Heart left ventricle (tissue), 13 donors: ENCODE measurements at regions not wholly inside any gene's neighbourhood (a gene's known extent, or its start where the extent isn't known, plus 50 kb on each side); places are given as distances from the start of the nearest gene placed in this dataset.

Experiments used
- POLR2A ChIP-seq, 2 donors: fragments of 450-650 bp; IDR thresholded peaks; one replicate each; pipeline ENCODE4 v1.6.1; 2017; ENCODE audit warnings: antibody characterized with exemption in 2 of 2, mild to moderate bottlenecking in 2 of 2, moderate library complexity in 2 of 2
- TF ChIP-seq, protein P1 (sequence below), 12 donors: fragments of 200-600 bp; sonication (generic) in 4 of 12; IDR thresholded peaks; one replicate each; pipeline versions ENCODE4 v1.5.0 to v1.8.0; 2018 to 2022; ENCODE audit warnings: antibody characterized with exemption in 12 of 12, mild to moderate bottlenecking in 5 of 12
- donor health status: ischemic (EF 13 %, LVEDD 7.1; RV severe dilation, severe dysfunction).
- donor health status: DM: no; HTN: yes; CAD: no.
- donor health status: DM: no; HTN: no; CAD: no.
- donor health status: ischemic (EF 25% LVEDD 6.9; RV normal size, moderate dysfunction).
- donor health status: ischemic (EF 25% LVEDD 5.7; RV mildly dilated, moderate dysfunction).
- donor health status: ischemic (EF 35%, LVEDD 5.7; RV mildly dilated, moderate dysfunction).
- donor health status: nonischemic (EF 11% LVEDD 7.7; RV severe dilation, severe dysfunction).
- donor health status: DM: yes; HTN: yes; CAD: no.
- donor health status: PGD.
- donor health status: ischemic (EF 29% LVEDD 5.4; RV normal size, mild dysfunction).
- donor health status: nonischemic (EF 23%, LVEDD 6.1; RV moderate dilation, normal function).

DNA sequence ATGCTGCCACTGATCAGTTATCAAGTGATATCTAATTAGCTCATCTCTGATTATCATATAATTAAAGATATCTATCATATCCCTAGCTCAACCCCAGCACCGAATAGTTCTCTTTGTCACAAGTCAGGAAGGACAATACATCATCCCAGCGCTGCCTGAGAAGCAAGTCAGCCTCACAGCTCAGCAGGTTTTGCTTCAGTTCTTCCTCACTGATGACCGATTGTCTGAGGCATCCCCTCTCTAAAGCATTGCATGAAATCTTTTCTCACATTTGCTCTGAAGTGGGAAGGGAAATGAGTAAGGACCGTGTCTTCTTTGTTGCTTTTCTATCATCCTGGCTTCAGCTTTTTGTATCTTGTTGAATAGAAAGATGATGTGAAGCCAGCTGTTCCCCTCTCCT, 247.9 kb downstream of the CMPK2 start:
- TF ChIP-seq, protein P1, sequence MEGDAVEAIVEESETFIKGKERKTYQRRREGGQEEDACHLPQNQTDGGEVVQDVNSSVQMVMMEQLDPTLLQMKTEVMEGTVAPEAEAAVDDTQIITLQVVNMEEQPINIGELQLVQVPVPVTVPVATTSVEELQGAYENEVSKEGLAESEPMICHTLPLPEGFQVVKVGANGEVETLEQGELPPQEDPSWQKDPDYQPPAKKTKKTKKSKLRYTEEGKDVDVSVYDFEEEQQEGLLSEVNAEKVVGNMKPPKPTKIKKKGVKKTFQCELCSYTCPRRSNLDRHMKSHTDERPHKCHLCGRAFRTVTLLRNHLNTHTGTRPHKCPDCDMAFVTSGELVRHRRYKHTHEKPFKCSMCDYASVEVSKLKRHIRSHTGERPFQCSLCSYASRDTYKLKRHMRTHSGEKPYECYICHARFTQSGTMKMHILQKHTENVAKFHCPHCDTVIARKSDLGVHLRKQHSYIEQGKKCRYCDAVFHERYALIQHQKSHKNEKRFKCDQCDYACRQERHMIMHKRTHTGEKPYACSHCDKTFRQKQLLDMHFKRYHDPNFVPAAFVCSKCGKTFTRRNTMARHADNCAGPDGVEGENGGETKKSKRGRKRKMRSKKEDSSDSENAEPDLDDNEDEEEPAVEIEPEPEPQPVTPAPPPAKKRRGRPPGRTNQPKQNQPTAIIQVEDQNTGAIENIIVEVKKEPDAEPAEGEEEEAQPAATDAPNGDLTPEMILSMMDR (IDR thresholded peaks at IDR 0.05): no peak
- TF ChIP-seq POLR2A (IDR thresholded peaks at IDR 0.05): no peak
